Activated B cell treated with CpG ODN at 0.5 μM for 24 hours (primary cell): ENCODE measurements at regions not wholly inside any gene's neighbourhood (a gene's known extent, or its start where the extent isn't known, plus 50 kb on each side); places are given as distances from the start of the nearest gene placed in this dataset.

Source experiments
- ATAC-seq: fragments of 200-7000 bp; cut with Tn5 transposase; one replicate; pipeline ENCODE4 v1.10.0; 2021; ENCODE audit warnings: low read depth, mild to moderate bottlenecking, moderate library complexity
- CTCF ChIA-PET: fragments of 350-600 bp; sonication (Branson Sonifier 250); formaldehyde crosslinking; loops from one replicate; lab custom pipeline; 2021; ENCODE audit warnings: antibody characterized with exemption; lab: Charles Lee
- POLR2A ChIA-PET: fragments of 350-600 bp; sonication (Branson Sonifier 250); formaldehyde crosslinking; loops from one replicate; lab custom pipeline; 2021; ENCODE audit warnings: antibody characterized with exemption; lab: Charles Lee
- DNase-seq: peaks from one replicate; pipeline ENCODE4 v3.0.0; 2022
- H3K27ac Mint-ChIP-seq: one replicate; pipeline ENCODE4 v1.8.0; 2020; ENCODE audit warnings: mixed read lengths
- H3K27me3 Mint-ChIP-seq: one replicate; pipeline ENCODE4 v1.8.0; 2021; ENCODE audit warnings: mixed read lengths
- H3K36me3 Mint-ChIP-seq: one replicate; pipeline ENCODE4 v1.8.0; 2021; ENCODE audit warnings: low read depth, mixed read lengths
- H3K4me1 Mint-ChIP-seq: one replicate; pipeline ENCODE4 v1.8.0; 2021; ENCODE audit warnings: mixed read lengths
- H3K4me3 Mint-ChIP-seq: one replicate; pipeline ENCODE4 v1.8.0; 2020; ENCODE audit warnings: mild to moderate bottlenecking, mixed read lengths
- H3K9me3 Mint-ChIP-seq: one replicate; pipeline ENCODE4 v1.8.0; 2020; ENCODE audit warnings: mixed read lengths
- intact Hi-C: fragments of 100-400 bp; cut with micrococcal nuclease; formaldehyde crosslinking; loops from one replicate; pipeline ENCODE4 v1.15.1; 2024
- TF ChIP-seq, protein P1 (sequence below): fragments of 200-600 bp; IDR thresholded peaks from one replicate; pipeline ENCODE4 v1.8.0; 2022; ENCODE audit warnings: antibody characterized with exemption, mild to moderate bottlenecking

DNA sequence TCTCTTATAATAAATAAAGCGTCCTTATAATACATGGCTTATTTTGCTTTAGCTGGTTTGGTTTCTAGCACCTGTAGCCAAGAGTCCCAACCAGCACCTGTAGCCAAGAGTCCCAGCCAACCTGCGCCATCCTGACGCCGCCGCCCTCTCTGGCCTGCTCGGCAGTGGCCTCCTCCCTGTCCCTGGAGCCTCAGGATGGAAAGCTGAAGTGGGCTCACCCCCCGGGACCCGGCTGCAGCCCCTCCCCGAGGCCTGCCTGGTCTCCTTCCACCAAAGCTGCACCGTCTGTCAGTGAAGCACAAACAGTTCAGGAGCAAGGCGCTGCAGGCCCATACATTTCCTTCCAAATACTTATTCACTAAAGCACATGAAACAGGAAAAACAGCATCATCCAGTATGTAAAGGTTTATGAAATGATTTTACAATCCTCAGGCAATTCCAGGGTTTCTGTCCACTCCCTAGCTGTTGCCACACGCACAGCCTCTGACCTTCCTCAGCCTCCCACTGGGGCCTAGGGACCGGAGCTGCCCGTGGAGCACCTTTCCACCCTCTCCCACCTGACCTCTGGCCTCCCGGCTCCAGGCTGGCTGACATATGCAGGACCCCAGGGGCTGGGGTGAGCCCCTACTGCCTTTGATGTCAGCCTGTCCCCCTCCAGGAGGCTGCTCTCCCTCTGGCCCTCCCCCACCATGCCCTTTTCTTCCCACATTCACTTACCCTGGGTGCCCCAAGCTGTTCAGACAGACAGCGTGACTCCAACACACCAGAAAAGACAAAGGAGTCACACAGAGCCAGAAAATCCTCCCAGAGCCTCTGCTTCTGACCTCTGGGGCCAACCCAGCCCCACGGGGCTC lies 149.6 kb upstream of the PPP2R2D start:
- ChIA-PET POLR2A (no interaction called here), CTCF (no interaction called here)
- no peak for ATAC-seq
- no peak overlapping the region for H3K27ac Mint-ChIP-seq
- H3K4me3 Mint-ChIP-seq = no peak overlapping the region
- H3K4me1 Mint-ChIP-seq = no peaks in the 10 kb centered on the region
- no peaks in the 10 kb centered on the region for H3K9me3 Mint-ChIP-seq
- H3K36me3 Mint-ChIP-seq = no peaks in the 10 kb centered on the region
- H3K27me3 Mint-ChIP-seq = peaks cover 1% of the 10 kb centered on the region
- DNase-seq = no peak
- TF ChIP-seq, protein P1, sequence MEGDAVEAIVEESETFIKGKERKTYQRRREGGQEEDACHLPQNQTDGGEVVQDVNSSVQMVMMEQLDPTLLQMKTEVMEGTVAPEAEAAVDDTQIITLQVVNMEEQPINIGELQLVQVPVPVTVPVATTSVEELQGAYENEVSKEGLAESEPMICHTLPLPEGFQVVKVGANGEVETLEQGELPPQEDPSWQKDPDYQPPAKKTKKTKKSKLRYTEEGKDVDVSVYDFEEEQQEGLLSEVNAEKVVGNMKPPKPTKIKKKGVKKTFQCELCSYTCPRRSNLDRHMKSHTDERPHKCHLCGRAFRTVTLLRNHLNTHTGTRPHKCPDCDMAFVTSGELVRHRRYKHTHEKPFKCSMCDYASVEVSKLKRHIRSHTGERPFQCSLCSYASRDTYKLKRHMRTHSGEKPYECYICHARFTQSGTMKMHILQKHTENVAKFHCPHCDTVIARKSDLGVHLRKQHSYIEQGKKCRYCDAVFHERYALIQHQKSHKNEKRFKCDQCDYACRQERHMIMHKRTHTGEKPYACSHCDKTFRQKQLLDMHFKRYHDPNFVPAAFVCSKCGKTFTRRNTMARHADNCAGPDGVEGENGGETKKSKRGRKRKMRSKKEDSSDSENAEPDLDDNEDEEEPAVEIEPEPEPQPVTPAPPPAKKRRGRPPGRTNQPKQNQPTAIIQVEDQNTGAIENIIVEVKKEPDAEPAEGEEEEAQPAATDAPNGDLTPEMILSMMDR = no peak
- intact Hi-C loops = no loop called here

DNA sequence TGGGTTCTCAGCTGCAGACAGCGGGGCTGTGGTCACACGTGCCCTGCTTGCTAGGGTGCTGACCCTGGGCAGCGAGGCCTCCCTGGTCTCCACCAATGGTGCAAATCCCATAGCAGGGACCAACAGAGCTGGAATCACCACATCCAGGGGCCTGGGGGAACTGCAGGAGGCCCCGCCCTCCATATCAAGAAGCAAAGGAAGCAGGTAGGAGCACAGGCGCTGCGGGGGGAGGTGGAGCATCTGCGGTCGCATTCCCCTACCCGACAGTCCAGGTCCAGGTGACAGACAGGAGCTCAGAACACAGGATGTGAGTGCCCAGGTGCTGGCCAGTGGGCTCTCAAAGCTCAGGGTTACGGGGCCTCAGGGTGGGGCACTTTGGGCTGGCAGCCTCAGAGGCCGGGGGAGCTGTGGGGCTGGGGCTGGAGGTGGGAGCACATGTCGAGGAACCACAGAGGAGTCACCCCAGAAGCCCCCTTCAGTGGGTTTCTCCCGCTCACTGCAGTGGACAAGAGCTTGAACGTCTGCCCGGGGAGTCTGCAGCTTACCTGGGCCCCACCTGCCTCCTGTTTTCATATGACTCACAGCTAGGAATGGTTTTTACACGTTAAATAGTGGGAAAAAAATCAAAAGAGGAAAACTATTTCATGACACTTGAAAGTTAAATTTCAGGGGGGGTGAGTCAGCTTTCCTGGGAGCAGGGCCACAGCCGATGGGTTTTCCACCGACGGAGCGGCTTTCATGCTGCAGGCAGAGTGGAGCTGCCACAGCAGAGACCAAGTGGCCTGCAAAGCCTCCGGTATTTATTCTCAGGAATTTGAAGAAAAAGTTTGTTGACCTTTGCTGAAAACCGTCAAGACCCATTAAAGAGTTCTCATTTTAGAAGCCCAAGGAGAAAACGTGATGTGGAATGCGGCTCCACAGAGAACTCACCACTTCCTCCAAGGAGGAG lies 148.7 kb upstream of the PPP2R2D start:
- no peaks in the 10 kb centered on the region for H3K36me3 Mint-ChIP-seq
- DNase-seq (no peak), ATAC-seq (no peak)
- no peaks in the 10 kb centered on the region for H3K27me3 Mint-ChIP-seq
- ChIA-PET POLR2A (no interaction called here), CTCF (no interaction called here)
- intact Hi-C loops = no loop called here
- H3K4me1 Mint-ChIP-seq = no peaks in the 10 kb centered on the region
- TF ChIP-seq, protein P1 = no peak
- H3K9me3 Mint-ChIP-seq = no peaks in the 10 kb centered on the region
- no peak overlapping the region for H3K4me3 Mint-ChIP-seq
- H3K27ac Mint-ChIP-seq = no peak overlapping the region

DNA sequence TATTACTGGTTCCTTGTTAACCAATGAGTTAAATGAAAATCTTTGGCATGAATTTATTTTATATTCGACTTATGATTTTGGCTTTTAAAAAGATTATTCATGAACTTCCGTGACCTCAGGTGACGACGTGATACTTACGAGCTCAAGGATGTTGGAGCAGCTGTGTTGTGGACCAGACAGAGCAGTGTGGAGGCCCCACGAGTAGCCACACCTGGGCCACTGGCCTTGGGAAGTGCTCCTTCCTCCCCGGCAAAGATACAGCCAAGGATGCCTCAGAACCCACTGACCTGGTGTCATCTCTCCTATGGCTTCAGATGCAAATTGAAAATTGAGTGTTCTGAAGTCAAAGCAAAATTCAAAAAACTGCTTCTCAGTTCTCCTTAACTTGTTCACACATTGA lies 147.5 kb upstream of the PPP2R2D start:
- Mint-ChIP-seq H3K4me1 (no peaks in the 10 kb centered on the region), H3K27me3 (no peaks in the 10 kb centered on the region), H3K36me3 (no peaks in the 10 kb centered on the region), H3K27ac (no peak overlapping the region), H3K4me3 (no peak overlapping the region), H3K9me3 (no peaks in the 10 kb centered on the region)
- ChIA-PET POLR2A (no interaction called here), CTCF (no interaction called here)
- TF ChIP-seq, protein P1 = no peak
- intact Hi-C loops = no loop called here
- no peak for ATAC-seq
- DNase-seq = no peak

DNA sequence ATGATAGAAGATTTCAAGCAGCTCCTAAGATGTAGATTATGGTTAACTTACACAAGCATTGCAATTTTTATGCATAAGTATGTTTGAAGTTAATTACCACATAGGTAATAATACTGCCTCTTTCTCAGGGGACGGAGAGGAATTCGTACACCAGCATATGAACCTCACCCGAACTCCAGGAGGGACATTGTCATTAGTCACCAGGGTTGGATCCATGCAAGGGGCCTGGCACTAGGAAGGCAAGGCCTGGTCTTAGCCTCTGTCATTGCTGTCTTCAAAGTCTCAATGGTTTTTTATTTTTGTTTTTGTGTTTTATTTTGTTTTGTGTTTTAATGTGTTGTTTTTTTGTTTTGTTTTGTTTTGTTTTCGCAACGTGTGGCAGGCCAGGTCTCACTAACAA lies 145.6 kb upstream of the PPP2R2D start:
- H3K4me1 Mint-ChIP-seq = peaks cover 3% of the 10 kb centered on the region
- H3K27ac Mint-ChIP-seq = no peak overlapping the region
- ChIA-PET CTCF (no interaction called here), POLR2A (no interaction called here)
- intact Hi-C loops = no loop called here
- TF ChIP-seq, protein P1 = no peak
- no peak for DNase-seq
- H3K36me3 Mint-ChIP-seq = no peaks in the 10 kb centered on the region
- H3K9me3 Mint-ChIP-seq = no peaks in the 10 kb centered on the region
- H3K27me3 Mint-ChIP-seq = no peaks in the 10 kb centered on the region
- no peak for ATAC-seq
- H3K4me3 Mint-ChIP-seq = no peak overlapping the region
